ENCODE measurements at regions not wholly inside any gene's neighbourhood (a gene's known extent, or its start where the extent isn't known, plus 50 kb on each side); places are given as distances from the start of the nearest gene placed in this dataset.

DNA sequence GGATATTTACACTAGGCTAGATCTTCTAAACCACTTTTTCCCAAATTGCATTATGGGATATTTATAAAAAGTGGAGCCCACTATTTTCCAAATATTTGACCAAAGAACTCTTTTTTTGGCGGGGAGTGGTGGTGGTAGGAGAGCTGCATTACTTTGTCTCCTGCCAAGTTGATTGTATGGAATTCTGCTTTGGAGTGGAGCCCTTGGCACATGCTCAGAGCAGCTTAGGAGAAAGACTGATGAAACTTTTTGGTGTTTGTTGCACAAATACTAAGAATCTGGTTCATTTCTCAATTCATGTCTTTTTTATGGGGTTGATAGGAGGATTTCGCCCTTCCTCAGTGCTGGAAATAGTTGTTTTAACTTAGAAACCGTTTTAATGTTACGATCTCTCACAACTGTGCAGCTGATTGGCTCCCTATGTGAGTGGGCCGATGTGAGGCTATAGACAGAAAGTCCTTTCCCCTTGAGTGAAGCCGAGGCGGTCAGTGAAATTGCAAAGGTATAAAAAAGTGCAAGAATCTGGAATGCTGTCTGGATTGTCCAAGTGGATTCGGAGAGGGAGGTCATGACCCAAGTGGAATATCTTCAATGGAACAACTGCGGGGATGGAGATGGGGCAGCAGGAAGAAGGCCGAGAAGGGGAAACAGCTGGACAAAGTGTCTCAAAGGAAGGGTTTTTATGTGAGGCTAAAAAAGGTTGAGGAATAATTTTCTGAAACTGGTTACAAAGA, 415.9 kb downstream of the FGF9 start:
- no peak for FAIRE-seq

DNA sequence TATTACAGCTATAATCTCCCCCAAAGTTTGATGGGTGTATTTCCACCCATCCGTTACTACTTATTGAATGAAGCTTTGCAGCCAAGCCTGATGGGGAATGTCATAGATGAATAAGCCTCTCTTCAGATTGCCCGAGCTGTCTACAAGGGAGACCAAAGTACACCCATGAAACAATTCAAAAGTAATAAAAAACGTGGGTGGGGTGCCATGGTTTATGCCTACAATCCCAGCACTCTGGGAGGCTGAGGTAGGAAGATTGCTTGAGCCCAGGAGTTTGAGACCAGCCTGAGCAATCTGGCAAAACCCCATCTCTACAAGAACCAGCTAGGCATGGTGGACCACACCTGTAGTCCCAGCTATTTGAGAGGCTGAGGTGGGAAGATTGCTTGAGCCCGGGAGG, 419.2 kb downstream of the FGF9 start:
- no peak for DNase-seq (ENCODE audit: low spot score)
- no peak for FAIRE-seq

More for the DNA sequence above, 415.9 kb downstream of the FGF9 start:
- DNase-seq (ENCODE audit: low spot score), result no peak

DNA sequence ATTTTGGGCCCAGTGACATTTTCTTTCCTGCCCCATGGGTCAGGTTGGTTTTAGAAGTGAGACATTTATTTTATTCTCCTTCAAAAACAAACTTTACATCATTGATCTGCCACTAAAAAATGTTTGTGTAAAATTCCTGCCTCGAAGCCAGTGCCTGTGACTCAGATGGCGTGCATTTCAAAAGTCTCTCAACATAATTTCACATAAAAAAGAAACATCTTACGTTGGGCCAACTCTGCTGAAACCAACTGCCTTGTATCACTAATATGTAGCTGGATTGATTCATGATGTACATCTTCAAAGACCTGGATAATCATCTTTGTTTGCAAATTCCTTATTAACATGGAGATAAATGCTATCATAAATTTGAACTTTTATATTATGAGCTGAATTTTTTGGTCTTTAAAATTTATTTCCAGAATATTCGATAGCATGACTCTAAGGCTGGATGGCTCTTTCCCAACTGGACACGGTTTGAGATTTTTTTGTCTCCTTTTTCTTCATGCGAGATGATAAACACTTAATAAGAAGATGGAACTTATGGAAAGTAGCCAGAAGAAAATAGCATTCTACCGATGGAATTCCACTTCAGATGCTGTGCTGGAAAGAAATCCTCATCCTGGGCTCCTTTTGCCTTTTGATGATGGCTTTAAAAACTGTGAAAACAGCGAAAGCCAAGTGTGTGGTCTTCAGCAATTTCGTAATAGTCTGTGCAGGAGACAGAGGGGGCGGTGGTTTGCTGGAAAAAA, 420.5 kb downstream of the FGF9 start:
- no peak for DNase-seq (ENCODE audit: low spot score)
- no peak for FAIRE-seq

DNA sequence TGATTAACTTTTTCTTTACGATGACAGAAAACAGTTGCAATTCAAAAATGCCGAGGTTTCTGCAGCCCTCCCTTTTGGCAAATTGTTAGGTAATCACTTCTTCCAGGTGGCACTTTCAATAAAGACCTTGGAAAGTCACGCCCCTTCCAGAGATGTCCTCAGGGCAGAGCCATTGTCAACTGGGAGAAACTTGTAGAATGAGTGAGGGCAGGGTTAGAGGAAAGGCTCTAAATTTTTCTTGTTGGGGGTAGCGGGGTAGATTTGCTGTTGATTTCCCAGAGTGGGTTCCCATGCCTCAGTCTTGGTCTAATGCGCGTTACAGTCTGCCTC, 421.1 kb downstream of the FGF9 start:
- FAIRE-seq (no peak), DNase-seq (ENCODE audit: low spot score) (no peak)

DNA sequence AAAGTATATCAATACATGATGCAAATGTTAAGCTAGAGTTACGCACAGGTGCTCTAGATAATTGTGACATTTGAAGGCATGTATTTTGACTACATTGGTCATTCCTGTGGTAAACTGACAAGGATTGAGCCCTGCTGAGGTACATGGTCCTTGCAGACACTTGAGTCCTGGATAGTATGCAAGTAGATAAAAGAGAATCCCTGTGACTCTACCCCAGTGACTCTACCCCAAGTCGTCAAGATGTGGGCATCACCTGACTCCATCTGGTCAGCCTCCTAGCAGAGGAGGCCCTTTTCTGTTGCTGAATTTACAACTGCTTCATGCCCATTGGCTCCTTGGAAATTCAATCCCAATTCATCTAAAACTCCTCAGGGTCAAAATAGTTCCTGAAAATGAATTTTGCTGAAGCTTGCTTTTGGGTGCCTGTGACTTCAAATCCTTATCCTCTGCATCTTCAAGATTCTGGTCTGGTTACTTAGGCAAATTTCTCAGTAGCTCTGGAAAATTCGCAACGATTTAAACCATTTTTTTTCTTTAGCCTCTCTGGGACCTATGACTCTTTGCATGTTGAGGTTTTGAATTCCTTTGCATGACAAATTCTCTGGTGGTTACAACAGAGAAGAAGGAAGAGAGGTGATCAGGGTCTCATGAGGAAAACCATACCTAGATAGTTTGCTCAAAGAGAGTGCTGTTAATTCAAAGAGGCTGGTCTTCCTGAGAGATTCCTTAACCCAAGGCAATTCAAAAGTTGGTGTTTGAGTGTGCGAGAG, 422.1 kb downstream of the FGF9 start:
- no peak for DNase-seq (ENCODE audit: low spot score)
- FAIRE-seq, result no peak

DNA sequence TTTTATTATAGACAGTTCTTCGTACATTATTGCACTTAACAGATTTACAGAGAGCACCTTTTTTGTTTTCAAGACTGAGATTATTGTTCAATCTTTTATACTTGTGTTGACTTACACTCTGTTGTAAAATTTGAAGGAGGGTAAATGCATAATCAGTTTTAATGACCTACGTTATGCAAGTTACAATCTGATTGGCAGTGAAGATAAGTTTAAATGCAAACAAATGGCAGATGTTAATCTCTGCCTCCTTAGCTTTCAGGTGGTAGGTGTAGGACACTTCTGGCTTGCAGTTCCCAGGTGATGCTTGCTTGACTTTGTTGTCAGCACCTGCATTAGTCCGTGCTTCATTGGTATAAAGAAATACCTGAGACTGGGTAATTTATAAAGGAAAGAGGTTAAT, 424.9 kb downstream of the FGF9 start:
- no peak for DNase-seq (ENCODE audit: low spot score)

DNA sequence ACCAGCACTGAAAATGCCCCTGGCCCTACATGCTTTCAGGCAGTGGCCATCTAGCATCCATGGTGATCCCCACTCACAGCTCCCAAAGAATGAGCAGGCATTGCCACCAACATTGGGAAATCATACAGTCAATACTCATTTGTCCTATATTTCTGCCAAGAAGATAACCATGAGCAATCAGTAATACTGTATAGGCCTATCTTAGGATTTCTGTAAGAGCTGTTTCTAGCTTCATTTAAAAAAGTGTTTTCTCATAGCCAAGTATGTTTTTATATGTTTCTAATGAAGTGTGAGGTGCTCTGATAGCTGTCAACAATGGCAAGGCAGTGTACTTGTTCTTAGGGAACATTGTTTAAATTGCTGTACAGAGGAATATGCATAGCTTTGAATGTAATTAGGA, 428.7 kb downstream of the FGF9 start:
- FAIRE-seq (no peak), DNase-seq (ENCODE audit: low spot score) (no peak)

More for the DNA sequence above, 424.9 kb downstream of the FGF9 start:
- FAIRE-seq, result no peak

DNA sequence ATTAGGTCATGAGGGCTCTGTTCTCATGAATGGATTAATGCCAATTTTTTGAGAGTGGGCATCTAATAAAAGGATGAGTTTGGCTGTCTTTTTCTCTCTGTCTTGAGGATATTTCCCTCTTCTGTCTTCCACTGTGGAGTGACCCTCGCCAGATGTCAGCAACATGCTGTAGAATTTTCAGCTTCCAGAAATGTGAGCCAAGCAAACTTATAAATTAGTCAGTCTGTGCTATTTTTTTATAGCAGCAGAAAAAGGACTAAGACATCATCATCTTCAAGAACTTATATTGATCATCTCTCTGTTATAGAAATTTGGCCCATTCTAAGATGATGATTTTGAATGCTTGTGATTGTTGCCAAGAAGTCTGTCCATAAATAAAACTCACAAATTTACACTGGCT, 431.4 kb downstream of the FGF9 start:
- FAIRE-seq (no peak), DNase-seq (ENCODE audit: low spot score) (no peak)

DNA sequence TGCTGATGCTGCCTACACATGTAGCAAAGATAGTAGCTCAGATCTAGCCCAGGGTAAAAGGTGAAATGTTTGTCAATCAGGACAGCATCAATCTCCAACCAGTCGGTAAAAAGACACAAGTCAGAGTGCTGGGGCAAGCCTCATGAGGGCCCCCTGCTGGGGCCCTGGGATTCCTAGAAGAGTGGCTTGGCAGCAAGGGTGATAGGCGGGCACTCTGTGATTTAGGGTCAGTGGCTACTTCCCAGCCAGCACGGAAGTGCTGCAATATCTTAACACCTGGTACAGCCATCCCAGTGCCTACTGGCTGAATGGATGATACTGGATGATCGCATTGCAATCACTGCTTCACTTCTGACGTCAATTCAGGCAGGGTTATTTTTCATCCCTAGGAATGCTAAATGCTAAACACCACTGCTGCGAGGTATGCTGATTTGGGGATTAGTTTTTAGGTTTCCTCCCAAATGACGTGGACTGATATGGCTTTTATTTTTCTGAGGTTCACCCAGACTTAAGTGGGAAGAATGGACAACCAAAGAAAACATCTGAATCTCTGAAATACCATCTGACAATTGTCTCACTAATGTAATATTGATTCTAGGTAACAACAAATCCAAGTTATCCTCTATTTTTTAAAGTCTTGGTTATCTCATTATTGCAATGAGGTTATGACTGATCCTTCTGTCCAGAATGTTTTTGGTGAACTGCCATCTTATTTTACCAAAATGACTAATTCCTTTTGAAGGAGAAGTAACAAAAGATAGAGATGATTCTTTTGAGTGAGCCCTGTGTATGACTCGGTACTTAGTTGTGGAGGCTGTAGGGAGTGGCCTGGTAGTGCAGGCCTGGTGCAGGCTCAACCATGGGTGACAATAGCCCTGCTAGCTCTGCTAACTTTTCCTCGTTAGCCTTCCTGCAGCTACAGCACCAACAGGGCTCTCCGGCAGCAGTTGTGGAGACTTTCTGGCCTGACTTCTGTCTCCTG, 432.5 kb downstream of the FGF9 start:
- DNase-seq (ENCODE audit: low spot score) (no peak), FAIRE-seq (no peak)

DNA sequence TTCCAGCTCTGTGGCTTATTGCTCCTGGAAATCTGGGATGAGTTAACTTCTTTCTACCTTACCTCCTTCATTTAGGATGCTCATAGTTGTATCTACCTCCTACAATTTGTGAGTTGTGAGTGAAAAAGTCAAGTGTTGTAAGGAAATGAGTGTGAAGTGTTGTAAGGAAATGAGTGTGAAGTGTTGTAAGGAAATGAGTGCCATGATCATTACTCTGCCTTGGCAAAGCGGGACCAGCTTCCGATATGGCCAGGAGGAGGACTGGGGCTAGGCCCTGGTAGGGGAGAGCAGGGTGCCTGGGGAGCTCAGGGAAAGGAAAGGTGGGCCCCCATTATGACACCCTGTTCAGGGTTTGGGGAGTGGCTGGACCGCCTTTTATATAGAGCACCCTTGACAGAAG, 435.2 kb downstream of the FGF9 start:
- FAIRE-seq, result no peak
- no peak for DNase-seq (ENCODE audit: low spot score)

DNA sequence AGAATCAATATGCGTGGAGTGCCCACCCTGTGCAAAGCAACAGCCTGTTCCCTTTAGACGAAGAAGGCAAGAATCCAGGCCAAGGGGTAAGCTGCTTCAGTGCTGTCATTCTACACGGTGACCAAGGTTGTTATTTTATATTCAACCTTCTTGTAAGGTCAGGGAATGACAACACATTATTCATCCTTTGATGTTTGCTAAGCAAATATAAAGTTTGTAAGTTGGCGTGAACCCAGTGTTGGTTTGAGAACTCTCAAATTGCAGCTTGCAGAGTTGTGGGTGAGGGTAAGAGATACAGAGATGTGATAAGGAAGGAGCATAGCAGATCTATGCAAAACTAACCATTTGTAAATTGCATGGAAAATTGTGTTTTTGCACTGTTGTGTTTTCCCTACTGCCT, 436.7 kb downstream of the FGF9 start:
- FAIRE-seq, result no peak

DNA sequence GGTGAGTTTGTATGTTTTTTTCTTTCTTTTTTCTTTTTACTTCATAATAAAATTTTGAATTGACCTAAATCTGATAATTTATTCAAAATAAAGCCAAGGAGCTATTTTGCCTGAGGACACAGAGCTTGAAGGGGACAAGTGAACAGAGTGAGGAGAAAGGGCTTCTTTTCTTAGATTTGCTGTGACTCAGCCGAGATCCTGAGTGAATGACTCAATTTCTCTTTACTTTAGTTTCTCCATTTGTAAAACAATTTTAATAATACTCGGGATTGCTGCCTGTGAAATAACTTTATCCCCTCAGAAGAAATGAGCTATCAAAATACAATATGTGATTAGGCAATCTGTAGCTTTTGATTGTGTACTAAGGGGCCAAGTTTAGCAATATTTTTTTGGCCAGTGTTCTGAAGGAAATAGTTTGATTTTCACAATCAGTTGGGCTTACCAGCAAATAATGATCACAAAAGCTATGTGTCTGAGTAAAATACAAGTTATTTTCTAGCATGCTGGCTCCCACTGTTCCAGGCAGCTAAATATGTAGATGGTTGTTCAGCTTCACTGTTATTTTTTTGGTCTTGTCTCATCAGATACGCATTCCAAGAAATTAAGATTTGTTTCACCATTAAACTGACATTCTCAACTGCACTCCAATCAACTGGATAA, 437.5 kb downstream of the FGF9 start:
- no peak for DNase-seq (ENCODE audit: low spot score)
- no peak for FAIRE-seq

More for the DNA sequence above, 436.7 kb downstream of the FGF9 start:
- DNase-seq (ENCODE audit: low spot score), result no peak

DNA sequence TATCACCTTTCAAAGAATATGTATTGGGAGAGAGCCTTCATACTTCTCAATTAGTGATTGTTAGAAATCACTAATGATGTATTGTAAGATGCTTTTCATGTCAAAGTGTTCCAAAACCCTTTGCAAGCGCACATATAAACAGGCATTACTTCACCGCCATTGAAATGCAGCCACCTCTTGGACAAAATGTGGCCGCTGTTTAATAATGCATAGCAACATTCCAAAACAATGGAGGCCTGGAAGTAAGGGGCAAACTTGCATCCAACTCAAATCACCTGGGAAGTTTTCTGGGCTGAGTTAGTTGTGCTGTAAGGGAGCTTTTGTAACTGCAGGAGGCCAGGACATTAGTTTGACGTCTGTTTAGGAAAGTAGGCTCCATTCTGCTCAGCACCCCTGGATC, 438.1 kb downstream of the FGF9 start:
- DNase-seq (ENCODE audit: low spot score), result no peak
- no peak for FAIRE-seq

DNA sequence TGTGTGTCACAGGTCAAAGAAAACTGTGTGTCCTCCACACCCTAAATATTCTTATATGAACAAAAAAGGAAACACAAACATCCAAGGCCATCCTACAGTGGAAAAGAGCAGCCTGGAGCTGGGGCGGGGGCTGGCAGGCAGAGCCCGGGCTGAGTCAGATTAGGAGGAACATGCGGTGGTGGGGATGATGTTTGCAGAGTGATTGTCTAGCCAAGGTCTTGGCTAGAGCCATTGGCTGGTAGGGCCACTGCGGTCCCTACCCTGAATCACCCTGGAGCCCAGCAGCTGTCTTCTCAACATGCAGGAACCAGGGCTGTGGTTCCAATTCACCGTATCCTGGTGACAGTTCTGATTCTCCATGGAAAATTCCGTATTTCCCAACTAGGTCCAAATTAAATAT, 439.5 kb downstream of the FGF9 start:
- no peak for FAIRE-seq
- no peak for DNase-seq (ENCODE audit: low spot score)

DNA sequence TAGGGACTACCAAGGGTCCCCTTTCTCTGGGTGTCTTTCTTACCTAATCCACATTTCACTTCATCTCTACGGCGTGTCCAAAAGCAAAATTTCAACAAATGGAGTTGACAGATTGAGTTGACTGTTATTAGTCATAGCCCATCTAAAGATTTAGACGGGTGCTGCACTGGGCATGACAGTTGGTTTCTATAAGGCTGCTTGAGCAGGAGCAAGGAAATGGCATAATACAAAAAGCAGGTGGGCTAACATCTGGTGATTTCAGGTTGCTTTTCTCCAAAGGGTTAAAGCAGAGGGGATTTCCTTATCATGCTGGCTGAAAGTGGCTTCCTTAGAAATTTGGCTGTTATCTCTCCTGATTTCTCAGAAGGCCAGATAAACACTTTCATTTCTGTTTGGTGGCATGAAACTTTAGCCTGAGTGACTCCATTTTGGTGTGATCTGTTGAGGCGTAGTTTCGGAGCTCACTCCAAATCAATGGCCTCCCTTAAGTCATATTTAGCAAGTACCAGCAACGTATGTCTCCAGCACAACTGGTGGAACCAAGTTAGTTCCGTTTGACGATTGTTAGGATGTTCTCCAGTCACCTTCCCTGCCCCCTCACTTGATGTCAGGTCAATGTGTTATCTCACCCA, 440.4 kb downstream of the FGF9 start:
- DNase-seq (ENCODE audit: low spot score) (no peak), FAIRE-seq (no peak)

DNA sequence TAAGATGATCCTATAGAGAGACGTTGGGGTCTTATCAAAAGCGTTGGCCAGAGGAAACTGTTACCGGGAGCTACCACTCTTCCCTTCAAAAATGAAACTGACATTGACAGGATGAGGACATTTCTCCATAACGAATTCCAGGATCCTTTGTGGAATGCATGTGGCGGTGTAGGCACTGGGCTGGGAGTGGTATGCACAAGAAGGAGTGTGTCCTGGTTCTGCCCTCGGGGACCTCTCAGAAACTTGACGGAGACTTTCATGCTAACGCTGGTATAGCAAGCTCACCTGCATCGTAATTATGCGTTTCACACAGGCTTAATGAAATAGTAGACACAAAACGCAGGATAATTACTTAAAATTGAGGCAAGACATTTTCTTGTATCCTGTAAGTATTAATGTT, 441.1 kb downstream of the FGF9 start:
- DNase-seq (ENCODE audit: low spot score) (no peak), FAIRE-seq (no peak)

DNA sequence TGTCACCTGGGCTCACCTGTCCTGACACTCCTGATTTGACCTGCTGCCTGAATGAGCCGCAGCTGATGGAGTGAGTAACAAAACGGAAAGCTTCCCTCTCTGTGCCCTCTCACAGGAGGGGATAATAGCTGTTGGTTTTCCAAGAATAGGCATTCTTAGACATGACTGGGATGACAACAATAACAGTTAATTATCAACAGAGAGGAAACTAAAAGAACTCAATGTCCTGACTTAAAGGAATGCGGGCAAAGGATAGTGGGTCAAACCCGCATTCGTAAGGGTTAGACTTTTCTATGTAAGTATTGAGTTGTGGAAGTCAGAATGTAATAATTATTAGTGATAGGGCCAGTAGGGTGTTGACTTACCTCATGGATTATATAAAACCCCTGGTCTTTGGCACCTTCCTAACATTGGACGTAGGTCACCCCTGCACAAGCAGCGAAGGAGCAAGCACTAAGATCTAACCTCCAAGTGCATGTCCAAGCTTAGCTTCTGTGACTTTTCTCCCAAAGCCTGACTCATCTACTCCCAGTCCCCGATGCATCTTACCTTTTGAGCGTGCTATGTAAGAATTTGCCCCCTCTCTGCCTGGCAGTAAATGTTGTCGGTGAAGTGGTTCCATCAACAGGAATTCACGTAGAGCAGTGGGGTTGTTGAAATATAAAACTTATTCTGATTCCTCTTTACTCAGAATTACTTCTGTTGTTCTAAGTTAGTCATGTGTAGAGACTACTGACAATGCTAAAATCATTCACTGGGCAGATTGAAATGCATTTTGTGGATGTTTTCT, 442.3 kb downstream of the FGF9 start:
- DNase-seq (ENCODE audit: low spot score) (no peak), FAIRE-seq (no peak)

DNA sequence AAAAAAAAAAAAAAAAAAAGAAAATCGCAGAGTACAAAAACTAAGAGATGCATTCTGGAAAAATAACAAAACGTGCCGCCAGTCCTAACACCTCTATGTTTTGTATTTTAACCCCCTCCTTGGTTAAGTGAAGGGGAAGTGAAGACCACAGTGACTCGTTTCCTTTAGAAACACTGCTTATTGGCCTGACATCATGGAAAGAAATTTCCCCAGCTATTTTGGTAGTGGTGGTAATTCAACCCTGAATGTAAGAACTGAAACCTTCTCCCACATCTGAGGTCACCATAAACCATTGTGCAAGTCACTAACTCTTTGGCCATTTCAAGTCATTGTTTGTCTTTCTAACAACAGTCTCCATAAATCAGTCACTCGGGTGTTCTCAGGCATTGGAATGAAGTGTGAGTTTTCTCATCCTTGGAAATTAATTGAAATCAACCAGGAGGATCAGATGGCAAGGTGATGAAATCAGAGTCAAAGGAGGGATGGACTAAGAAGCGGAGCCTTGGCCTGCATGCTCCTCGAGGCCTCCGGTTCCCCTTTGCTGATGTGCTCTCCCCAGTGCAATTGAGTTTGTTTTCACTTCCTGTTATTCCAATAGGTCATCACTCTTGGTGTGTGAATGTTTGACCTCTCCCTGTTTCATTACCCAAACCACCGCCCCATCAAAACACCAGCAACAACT, 443.9 kb downstream of the FGF9 start:
- FAIRE-seq, result no peak
- no peak for DNase-seq (ENCODE audit: low spot score)

DNA sequence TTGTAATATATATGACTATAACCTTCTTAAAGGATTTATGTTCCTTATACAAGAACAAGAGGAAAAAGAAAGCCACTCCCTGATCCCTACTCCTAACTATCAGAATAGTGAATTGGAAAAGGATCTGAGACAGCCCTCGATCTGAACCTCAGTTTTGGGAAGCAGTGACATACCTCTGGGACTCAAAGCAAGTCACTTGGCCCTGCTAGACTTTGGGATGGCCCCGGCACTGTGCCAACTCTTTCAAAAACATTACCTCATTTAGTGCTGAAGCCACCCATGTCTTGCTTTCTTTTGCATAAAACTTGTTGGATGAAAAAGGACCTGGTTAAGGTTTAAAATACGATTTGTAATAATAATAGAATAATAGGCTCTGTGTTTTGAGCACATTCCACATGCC, 447.3 kb downstream of the FGF9 start:
- no peak for DNase-seq (ENCODE audit: low spot score)
- FAIRE-seq, result no peak
